Prostate gland (tissue), 2 donors: ENCODE measurements at regions not wholly inside any gene's neighbourhood (a gene's known extent, or its start where the extent isn't known, plus 50 kb on each side); places are given as distances from the start of the nearest gene placed in this dataset.
A peak's percentile ranks its signal among the peaks of the same experiment; 100 is the strongest.

ENCODE experiments used
- DNase-seq: peaks from one replicate; pipeline ENCODE4 v3.0.0-alpha.2; 2019; ENCODE audit warnings: low spot score
- H3K27ac ChIP-seq, 2 donors: fragments of 200-600 bp; sonication (generic); 2 replicates each; pipeline ENCODE4 v1.5.1; 2017 to 2019
- H3K27me3 ChIP-seq: fragments of 200-600 bp; sonication (generic); replicated peaks from 2 replicates; pipeline ENCODE4 v1.5.1; 2019; ENCODE audit not compliant: insufficient read depth
- H3K36me3 ChIP-seq, 2 donors: fragments of 200-600 bp; sonication (generic); 1 replicate in 1 of 2; 2 replicates in 1 of 2; pipeline versions ENCODE4 v1.5.1 to v1.8.1; 2017 to 2019
- H3K4me1 ChIP-seq: fragments of 200-600 bp; sonication (generic); replicated peaks from 2 replicates; pipeline ENCODE4 v1.5.1; 2019
- H3K4me3 ChIP-seq, 2 donors: fragments of 200-600 bp; sonication (generic); 2 replicates each; pipeline ENCODE4 v1.5.1; 2017 to 2019
- H3K9me3 ChIP-seq: fragments of 200-600 bp; sonication (generic); 2 replicates; pipeline ENCODE4 v1.5.1; 2017
- CTCF ChIP-seq, 4 experiments: fragments of 200-600 bp in 2 of 4; fragments of 450-650 bp in 2 of 4; sonication (generic) in 2 of 4; IDR thresholded peaks; 1 replicate in 3 of 4; 2 replicates in 1 of 4; pipeline ENCODE4 v1.5.1; 2016 to 2019; ENCODE audit warnings: antibody characterized with exemption in 4 of 4, mild to moderate bottlenecking in 2 of 4, moderate library complexity in 2 of 4
- POLR2A ChIP-seq: fragments of 450-650 bp; IDR thresholded peaks from one replicate; pipeline ENCODE4 v1.6.1; 2016; ENCODE audit warnings: antibody characterized with exemption, mild to moderate bottlenecking
- POLR2AphosphoS5 ChIP-seq: sonication (generic); formaldehyde crosslinking; IDR thresholded peaks from one replicate; pipeline ENCODE4 v1.6.1; 2017; ENCODE audit warnings: antibody characterized with exemption
- WGBS: methylation state at CpG from one replicate; pipeline ENCODE4 v1.1.5; 2018; 5-methylcytosine and 5-hydroxymethylcytosine counted together
- intact Hi-C: fragments of 100-400 bp; cut with DNase I; formaldehyde crosslinking; loops from one replicate; pipeline ENCODE4 v1.14.2; 2022

- intact Hi-C loops: no loop called here
- Histone ChIP-seq H3K27me3 (no peaks in the 10 kb centered on the region), H3K4me1 (no peaks in the 10 kb centered on the region), H3K9me3 (no peaks in the 10 kb centered on the region), H3K36me3 (no peaks in the 10 kb centered on the region), H3K4me3 (peak overlapping the region in 1 of 2 donors; percentile 6), H3K27ac (peak overlapping the region; percentile 95 to 96)
- TF ChIP-seq POLR2AphosphoS5: peak; percentile 86
- TF ChIP-seq POLR2A: peak; percentile 66
- peak in 1 of 4 experiments; percentile 8 for TF ChIP-seq CTCF (IDR thresholded peaks at IDR 0.05)
- 11% methylated on average over 35 of the region's 35 CpGs for WGBS
- peak; percentile 93 for DNase-seq
Measured at GRCh38 chr21:43361493-43362296, 65.2 kb downstream of the SIK1 start.

GRCh38 chr21:43361127-43361492 lies 65.8 kb downstream of the SIK1 start:
- intact Hi-C loops: no loop called here
- H3K4me3 ChIP-seq: peak overlapping the region in 1 of 2 donors; percentile 0
- TF ChIP-seq POLR2A: no peak
- TF ChIP-seq POLR2AphosphoS5: no peak
- peak in 2 of 4 experiments; percentile 26 to 31 for TF ChIP-seq CTCF (IDR thresholded peaks at IDR 0.05)
- no peaks in the 10 kb centered on the region for H3K9me3 ChIP-seq
- DNase-seq: peak; percentile 67
- H3K36me3 ChIP-seq: no peaks in the 10 kb centered on the region
- H3K27ac ChIP-seq: peak overlapping the region; percentile 95 to 96
- no peaks in the 10 kb centered on the region for H3K27me3 ChIP-seq
- WGBS: 15% methylated on average over 10 of the region's 10 CpGs
- H3K4me1 ChIP-seq: no peaks in the 10 kb centered on the region

GRCh38 chr21:43360441-43361126 lies 66.3 kb downstream of the SIK1 start:
- H3K36me3 ChIP-seq: no peaks in the 10 kb centered on the region
- TF ChIP-seq POLR2A (no peak), POLR2AphosphoS5 (no peak), CTCF (IDR thresholded peaks at IDR 0.05) (no peak)
- DNase-seq: no peak

GRCh38 chr21:43358940-43359822 lies 67.8 kb downstream of the SIK1 start:
- no peaks in the 10 kb centered on the region for H3K4me1 ChIP-seq
- 62% methylated on average over 28 of the region's 28 CpGs for WGBS
- no peak for DNase-seq

More at GRCh38 chr21:43360441-43361126, 66.3 kb downstream of the SIK1 start:
- no peaks in the 10 kb centered on the region for H3K27me3 ChIP-seq
- whole genome bisulfite sequencing: 94% methylated on average over 32 of the region's 32 CpGs
- no peaks in the 10 kb centered on the region for H3K9me3 ChIP-seq
- H3K27ac ChIP-seq: peak overlapping the region; percentile 95 to 96
- intact Hi-C loops: no loop called here
- H3K4me3 ChIP-seq: no peak overlapping the region
- H3K4me1 ChIP-seq: no peaks in the 10 kb centered on the region

More at GRCh38 chr21:43358940-43359822, 67.8 kb downstream of the SIK1 start:
- intact Hi-C loops: no loop called here
- Histone ChIP-seq H3K4me3 (no peak overlapping the region), H3K9me3 (no peaks in the 10 kb centered on the region), H3K27me3 (no peaks in the 10 kb centered on the region), H3K36me3 (no peaks in the 10 kb centered on the region), H3K27ac (peak overlapping the region in 1 of 2 donors; percentile 95)
- no peak for TF ChIP-seq CTCF (IDR thresholded peaks at IDR 0.05)
- peak; percentile 3 for TF ChIP-seq POLR2AphosphoS5
